Uterus (tissue), 2 donors: ENCODE measurements at regions not wholly inside any gene's neighbourhood (a gene's known extent, or its start where the extent isn't known, plus 50 kb on each side); places are given as distances from the start of the nearest gene placed in this dataset.

Experiments
- CTCF ChIP-seq, 4 experiments: fragments of 200-600 bp in 2 of 4; fragments of 450-650 bp in 2 of 4; sonication (generic) in 2 of 4; IDR thresholded peaks; one replicate each; pipeline ENCODE4 v1.5.1; 2016 to 2019; ENCODE audit warnings: antibody characterized with exemption in 4 of 4, mild to moderate bottlenecking in 2 of 4, moderate library complexity in 1 of 4
- POLR2A ChIP-seq, 2 donors: fragments of 450-650 bp; IDR thresholded peaks; one replicate each; pipeline ENCODE4 v1.6.1; 2016; ENCODE audit warnings: antibody characterized with exemption in 2 of 2, mild to moderate bottlenecking in 1 of 2, moderate library complexity in 1 of 2

GRCh38 chr10:124161601-124162000 is 68.2 kb upstream of the CHST15 start:
- TF ChIP-seq CTCF (IDR thresholded peaks at IDR 0.05) (no peak), POLR2A (IDR thresholded peaks at IDR 0.05) (no peak)
